ENCODE measurements at regions not wholly inside any gene's neighbourhood (a gene's known extent, or its start where the extent isn't known, plus 50 kb on each side); places are given as distances from the start of the nearest gene placed in this dataset.

DNA sequence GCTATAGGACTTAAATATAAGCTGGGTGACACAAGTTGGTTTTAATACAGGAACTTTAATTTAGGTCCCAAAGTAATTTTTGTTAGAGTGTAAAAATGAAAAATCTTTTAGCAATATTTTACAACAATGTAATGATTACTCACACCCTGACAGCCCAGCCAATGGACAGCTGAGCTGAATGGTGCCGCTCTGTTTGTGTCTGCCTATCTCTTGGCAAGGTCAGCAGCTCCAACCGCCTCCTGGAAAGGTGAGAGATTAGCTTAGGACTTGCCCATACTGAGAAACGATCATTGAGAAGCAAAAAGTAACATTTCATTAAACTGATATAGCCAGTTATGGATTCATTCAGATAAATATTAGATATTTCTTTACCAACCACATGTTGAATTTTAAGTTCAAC, 463.6 kb upstream of the CD180 start:
- TF ChIP-seq NPAS2 (CRISPR knock-in tag; IDR thresholded peaks at IDR 0.05; ENCODE audit: borderline replicate concordance) (no peak), CTCF (IDR thresholded peaks at IDR 0.05) (no peak), CHD2 (IDR thresholded peaks at IDR 0.05; ENCODE audit: low read length, partially characterized antibody) (no peak), EP300 (IDR thresholded peaks at IDR 0.05) (no peak), POLR2A (IDR thresholded peaks at IDR 0.05; ENCODE audit: low read length) (no peak), MYC (IDR thresholded peaks at IDR 0.05; ENCODE audit: borderline replicate concordance, low read length) (no peak), RAD21 (conservative IDR thresholded peaks at IDR 0.05 in 1 of 2, IDR thresholded peaks at IDR 0.05 in 1 of 2) (no peak), HDAC2 (IDR thresholded peaks at IDR 0.05) (no peak), MAFK (IDR thresholded peaks at IDR 0.05; ENCODE audit: partially characterized antibody) (no peak), RCOR1 (IDR thresholded peaks at IDR 0.05; ENCODE audit: low read depth, low read length) (no peak), PHF8 (IDR thresholded peaks at IDR 0.05; ENCODE audit: borderline replicate concordance, low read depth) (no peak), MAZ (IDR thresholded peaks at IDR 0.05; ENCODE audit: borderline replicate concordance, low read depth, low read length) (no peak), ZFP36 (IDR thresholded peaks at IDR 0.05; ENCODE audit: borderline replicate concordance, partially characterized antibody) (no peak)
- TF ChIP-seq, protein P1, sequence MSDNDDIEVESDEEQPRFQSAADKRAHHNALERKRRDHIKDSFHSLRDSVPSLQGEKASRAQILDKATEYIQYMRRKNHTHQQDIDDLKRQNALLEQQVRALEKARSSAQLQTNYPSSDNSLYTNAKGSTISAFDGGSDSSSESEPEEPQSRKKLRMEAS (IDR thresholded peaks at IDR 0.05), result no peak
